ENCODE measurements at regions not wholly inside any gene's neighbourhood (a gene's known extent, or its start where the extent isn't known, plus 50 kb on each side); places are given as distances from the start of the nearest gene placed in this dataset.

DNA sequence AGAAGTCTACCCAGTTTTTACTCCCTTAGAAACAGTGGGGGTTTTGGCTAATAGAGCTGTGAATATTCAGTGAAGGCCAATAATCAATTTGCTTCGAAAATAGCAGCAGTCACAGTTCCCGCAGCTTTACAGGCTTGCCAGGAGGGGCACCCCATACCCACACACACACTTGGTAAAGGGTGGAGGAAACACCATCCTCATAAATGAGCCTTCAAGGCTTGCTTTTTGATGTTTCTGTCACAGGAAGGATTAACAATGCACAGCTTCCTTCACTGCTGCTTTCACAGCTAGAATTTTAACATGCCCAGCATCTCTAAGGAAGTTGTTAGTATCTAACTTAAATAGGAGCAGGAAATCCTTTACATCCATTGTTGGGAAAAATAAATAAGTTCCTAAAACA lies 1247.5 kb upstream of the C9orf72 start:
- FAIRE-seq, result no peak
- no peak for DNase-seq (ENCODE audit: extremely low spot score, insufficient read length, low read depth)

DNA sequence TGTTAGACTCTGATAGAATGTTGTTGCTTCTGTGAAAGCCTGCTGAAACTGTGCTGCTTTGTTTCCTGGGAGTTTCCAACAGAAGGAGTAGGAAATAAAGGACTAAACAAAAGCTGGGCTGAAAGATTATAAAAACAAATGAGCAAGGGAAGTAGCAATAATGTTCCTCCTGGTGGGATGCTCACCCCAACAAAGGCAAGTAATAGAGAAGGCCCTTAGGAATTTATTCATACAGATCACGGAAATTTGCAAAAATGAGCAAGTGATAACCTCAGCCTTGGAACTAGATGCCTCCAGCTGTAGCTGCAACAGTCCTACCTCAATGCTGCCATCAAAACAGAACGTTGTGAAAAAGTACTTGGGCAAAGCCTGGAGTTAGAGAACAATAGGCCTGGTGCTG lies 1248.0 kb upstream of the C9orf72 start:
- no peak for FAIRE-seq
- no peak for DNase-seq (ENCODE audit: extremely low spot score, insufficient read length, low read depth)

DNA sequence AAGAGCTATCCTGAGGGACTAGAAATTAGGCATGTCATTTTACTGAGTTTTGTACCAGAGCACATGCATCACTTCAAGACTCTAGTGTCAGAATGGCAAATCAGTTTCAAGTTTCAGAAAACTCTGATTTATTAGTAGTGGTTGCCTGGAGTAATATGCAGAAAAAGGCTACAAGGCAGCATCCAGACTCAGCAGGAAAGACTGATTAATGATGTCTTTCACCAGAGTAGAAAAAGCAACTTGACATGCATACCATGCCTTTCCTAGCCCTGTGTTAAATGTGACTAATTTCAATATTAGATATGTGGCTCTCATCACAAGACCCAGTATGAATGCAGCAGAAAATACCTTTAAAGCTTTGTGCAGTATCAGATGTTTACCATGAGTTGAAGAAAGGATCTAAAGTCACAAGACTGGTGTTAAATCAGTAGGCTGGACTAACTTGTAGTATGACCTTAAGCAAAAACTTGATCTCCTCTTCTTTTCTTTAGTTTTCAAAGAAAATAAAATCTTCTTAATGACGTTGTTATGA lies 1251.2 kb upstream of the C9orf72 start:
- FAIRE-seq, result no peak
- DNase-seq (ENCODE audit: extremely low spot score, insufficient read length, low read depth), result no peak

DNA sequence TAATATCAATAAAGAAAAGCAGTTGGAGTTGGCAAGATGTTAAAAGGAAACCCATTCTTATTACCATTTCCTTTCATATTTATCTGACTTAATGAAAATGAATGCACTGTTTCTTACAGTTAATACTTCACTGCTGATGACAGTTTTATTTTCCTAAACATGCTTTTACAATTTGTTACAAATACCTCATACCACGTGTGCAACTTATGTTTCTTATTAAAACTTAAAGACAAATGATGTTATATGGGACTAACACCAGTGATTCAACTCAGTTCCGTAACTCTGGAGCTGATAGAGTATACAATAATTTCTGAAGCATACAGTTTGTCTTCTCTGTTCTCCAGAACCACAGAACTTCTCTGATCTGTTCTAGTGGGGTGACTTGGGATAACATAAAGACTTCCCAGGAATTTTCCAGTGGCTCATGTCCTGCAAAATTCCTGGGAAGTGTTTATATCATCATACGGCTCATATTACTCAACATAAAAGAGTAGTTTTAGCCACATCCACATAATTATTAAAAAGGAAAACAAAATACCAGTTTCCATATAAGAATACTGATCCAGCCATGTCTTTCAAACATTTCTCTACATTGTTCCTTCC lies 1259.0 kb upstream of the C9orf72 start:
- FAIRE-seq (no peak), DNase-seq (ENCODE audit: extremely low spot score, insufficient read length, low read depth) (no peak)

DNA sequence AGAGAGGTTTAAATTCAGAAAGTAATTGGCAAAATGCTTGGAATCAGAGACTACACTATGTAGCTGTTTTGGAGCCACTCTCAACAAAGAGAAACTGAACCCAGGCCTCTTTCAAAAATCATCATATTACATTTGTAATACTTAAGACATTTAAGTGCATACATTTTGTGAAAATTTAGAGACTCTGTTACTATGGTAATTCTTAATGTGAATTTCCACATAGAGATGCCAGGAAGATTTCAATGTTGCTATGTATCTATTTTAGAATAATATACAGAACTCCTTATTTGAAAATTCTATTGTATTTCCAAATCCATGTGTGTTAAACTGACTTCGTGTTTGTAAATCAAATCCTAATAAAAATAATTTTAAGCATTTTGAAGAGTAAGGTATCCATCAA lies 1260.9 kb upstream of the C9orf72 start:
- no peak for FAIRE-seq
- no peak for DNase-seq (ENCODE audit: extremely low spot score, insufficient read length, low read depth)

DNA sequence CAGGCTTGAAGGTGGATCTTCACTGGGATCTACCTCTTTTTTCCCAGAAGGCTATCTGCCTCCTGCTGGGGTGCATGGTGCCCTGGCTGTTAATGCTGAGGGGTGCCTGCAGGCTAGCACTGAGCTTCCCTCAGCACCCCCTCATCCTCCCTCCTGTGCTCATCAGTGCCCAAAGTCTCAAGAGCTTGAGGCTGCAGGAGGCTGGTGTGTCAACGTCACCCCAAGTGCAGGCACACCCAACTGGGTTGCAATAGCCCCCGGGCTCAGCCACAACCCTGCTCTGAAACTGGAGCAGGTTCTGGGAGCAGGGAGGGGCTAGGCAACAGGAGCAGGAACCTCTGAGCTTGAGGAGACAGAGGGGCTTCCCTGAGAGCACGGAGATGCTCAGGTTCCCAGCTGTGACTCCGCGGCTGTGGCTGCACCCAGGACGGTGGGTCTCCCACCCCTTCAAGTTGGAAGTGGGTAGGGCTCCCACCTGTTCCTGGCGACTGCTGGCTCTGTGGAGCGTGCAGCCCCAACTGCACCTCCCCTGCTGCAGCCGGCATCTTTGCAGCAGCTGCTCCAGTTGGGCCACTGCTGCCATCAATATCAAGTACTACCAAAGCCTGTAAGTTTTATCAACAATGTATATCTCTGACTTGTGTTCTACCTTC lies 1266.6 kb upstream of the C9orf72 start:
- DNase-seq (ENCODE audit: extremely low spot score, insufficient read length, low read depth), result no peak
- no peak for FAIRE-seq

DNA sequence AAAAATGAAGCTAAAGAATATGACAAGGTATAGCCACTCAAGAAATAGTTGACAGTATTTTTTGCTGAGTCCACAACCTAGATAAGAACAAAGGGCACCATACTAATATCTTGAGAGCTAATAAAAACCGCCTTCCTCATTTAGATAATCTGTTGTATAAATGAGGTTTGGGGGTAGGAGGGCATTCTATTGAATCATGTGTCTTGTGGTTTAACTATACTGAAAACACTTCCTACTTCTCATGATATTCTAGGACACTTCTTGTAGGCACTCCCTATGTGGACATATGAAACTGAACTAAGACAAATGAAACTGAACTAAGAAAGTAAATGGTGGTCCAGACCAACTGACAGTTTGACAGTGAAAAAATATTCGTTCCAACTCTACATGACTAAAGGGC lies 1268.5 kb upstream of the C9orf72 start:
- no peak for DNase-seq (ENCODE audit: extremely low spot score, insufficient read length, low read depth)
- FAIRE-seq, result no peak

DNA sequence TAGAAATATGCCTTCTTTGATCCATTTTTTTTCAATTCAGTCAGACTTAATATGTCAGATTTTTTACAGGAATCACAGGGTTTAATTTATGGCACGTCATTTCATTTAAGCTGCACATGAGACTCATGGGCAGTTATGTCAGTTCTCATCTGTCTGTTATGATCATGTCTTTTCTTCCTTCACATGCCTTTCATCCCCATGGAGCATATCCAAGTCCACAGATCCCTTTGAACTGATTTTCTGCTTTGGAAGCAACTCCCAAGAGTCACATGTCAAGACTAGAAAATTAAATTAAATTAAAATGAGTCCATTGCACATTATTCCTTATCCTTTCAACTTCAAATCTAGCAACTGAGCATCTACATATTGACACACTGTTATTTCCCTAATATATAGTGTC lies 1274.0 kb upstream of the C9orf72 start:
- no peak for FAIRE-seq
- DNase-seq (ENCODE audit: extremely low spot score, insufficient read length, low read depth), result no peak

DNA sequence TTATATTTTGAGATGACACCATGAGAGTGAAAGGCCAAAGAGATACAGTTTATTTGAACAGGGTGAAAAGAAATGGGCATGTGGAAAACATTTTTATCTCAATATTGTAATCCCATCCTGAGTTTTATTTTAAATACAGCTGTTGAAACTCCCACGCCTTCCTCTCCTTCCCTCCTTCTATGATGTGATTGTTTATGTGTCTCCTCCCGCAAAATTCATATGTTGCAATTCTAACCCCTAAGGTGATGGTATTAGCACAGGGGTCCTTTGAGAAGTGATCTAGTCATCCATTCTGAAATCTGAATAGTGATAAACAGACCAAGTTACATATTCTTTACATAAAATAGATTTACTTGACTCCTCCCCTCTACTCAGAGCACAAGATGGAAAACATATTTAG lies 1275.4 kb upstream of the C9orf72 start:
- no peak for FAIRE-seq
- DNase-seq (ENCODE audit: extremely low spot score, insufficient read length, low read depth), result no peak

DNA sequence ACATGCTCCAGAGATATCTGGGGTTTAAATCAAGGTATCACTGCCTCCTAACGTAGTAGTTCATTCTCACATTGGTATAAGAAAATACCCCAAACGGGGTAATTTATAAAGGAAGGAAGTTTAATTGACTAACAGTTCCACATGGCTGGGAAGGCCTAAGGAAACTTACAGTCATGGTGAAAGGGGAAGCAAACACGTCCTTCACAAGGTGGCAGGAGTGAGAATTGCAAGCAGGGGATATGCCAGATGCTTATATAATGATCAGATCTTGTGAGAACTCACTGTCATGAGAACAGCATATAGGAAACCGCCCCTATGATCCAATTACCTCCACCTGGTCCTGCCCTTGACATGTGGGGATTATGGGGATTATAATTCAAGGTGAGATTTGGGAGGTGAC lies 1280.2 kb upstream of the C9orf72 start:
- DNase-seq (ENCODE audit: extremely low spot score, insufficient read length, low read depth) (no peak), FAIRE-seq (no peak)

DNA sequence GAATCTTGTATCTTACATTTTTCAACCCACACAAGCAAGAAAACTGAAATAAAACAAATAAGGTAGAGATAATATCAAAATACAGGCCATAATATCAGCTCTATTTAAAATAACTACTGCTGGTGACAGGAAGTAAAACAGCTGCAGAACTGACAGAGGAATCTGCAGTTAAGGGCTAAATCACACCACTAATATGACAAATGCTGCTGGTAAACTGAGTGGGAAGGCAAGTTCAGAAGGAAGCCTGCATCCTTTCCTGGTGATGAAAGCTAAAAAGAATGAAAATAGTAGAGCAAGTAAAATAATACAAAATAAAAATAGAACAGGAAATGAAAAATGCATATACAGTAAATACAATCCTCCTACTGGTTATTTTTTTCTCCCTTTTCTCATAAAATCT lies 1293.7 kb upstream of the C9orf72 start:
- DNase-seq (ENCODE audit: extremely low spot score, insufficient read length, low read depth) (no peak), FAIRE-seq (no peak)

DNA sequence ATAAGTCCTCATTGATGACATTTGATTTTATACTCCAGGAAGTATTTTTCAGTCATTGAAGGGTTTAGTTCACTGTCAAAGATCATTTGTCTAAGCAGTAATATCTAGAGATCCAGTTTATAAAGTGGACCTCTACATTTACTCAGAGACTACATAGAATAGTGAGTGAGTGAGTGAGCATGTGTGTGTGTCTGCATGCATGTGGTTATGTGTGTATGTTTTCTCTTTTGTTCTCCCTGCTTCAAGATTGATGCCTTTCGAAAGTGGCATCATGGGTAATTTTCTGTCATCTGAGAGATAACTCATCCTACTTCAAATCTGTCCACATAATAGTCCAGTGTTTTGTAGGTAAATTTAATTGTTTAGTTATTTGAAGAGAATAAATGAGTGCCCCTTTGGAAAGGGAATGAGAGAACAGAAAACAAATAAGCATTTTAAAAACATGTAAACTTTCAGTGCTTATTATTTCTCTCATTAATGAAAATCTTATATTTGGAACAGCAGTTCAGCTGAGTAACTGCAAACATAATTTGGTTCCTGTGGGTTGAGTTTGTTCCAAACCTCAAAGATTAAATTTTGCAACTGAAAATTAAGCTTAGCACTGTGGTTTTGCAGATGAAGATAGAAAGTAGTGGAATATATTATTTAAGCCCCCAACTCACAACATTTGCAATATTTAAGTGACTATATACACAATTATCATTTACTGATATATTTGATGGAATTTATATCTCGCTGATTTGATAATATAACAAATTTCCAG lies 1295.1 kb upstream of the C9orf72 start:
- FAIRE-seq (no peak), DNase-seq (ENCODE audit: extremely low spot score, insufficient read length, low read depth) (no peak)

DNA sequence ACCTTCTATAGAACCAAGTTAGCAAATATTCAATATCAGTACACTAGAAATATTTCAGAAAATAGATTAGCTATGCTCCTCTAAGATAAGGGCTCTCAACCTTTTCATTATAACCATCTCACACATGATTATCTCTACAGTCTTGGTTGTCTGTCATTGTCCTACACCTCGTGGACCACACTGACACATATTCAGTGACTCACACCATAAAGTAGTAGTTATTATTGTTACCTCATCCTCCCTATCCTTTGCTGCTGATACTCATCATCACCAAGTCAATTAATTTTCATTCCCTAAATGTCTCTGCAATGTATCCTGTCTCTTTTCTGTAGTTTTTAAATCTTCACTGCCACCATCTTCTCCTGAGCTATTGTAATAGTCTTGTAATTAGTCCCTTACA lies 1309.2 kb upstream of the C9orf72 start:
- DNase-seq (ENCODE audit: extremely low spot score, insufficient read length, low read depth), result no peak
- no peak for FAIRE-seq

DNA sequence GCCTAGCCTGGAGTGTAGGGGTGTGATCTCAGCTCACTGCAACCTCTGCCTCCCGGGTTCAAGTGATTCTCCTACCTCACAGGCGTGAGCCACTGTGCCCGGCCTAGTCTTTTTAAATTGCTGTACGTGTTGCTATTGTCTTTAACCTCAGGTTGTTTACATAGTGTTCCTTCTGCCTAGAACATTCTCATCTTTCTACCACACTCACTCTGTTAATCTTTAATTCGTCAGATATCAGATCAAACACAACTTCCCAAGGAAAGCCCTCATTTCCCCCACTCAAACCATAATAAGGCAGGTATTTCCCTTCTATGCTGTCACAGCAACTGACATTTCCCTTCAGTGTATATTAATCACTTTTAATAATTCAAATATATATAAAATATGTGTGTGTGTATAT lies 1310.0 kb upstream of the C9orf72 start:
- FAIRE-seq (no peak), DNase-seq (ENCODE audit: extremely low spot score, insufficient read length, low read depth) (no peak)

DNA sequence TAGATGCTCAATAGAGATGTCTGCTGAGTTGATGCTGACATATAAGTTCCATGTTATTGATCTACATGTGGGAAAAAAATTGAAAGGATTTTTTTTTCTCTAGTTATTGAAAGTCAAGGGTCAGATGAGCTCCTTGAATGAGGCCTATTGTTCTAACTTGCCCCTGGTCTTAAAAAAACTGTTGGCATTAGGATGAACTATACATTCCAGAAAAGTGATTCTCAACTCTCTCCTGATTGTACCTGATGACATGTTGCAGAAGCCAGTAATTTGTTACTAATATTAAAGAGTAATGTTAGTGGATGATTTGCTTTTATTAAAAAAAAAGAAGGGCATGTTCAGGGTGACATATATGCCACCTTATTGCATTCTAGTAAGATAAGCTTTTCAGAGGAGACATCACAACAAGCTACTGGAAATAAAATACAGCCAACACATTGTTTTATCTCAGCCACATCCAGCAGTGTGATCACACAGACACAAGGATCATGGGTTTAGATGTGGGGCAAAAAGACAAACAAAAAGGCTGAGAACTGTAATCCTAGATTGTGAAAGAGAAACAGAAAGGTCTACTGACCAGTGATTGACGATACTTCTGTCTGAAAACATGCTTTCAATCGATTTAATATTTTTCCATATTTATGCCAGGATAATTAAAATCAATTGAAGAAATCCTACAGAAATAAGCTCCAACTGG lies 1314.1 kb upstream of the C9orf72 start:
- no peak for FAIRE-seq
- no peak for DNase-seq (ENCODE audit: extremely low spot score, insufficient read length, low read depth)

DNA sequence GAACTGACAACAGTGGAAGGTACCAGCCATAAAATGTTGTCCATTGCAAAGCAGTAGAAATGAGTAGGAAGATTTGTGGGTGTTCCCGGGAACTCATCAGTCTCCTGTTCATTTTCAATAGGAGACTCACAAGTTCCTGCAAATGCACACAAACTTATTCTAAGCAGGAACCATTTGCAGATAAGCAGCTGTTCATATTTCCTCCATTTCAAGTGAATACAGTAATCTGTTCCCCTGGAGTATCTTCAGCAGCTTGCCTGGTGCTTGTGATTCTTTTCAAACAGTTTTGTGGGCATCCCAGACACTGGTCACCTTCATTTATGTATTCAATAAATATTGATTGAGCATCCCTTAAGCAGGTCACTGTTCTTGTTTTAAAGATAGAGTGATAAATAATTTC lies 1315.5 kb upstream of the C9orf72 start:
- FAIRE-seq (no peak), DNase-seq (ENCODE audit: extremely low spot score, insufficient read length, low read depth) (no peak)

DNA sequence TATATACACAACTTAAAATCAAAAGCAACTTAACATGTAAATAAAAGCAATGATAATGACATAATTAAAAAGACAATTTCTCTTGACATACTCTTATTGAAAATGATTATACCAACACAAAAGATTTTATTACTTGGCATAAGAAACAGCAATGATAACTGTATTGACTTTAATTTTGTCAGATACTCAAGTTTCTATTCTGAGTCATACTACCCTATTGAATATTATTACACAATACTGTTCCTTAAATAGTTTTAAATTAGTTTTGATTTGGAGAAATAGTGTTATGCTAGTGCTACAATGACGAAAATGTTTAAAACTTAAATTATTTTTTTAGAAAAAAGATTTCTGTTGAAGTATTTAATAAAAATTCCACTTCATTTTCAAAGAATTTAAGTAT lies 1319.3 kb upstream of the C9orf72 start:
- no peak for DNase-seq (ENCODE audit: extremely low spot score, insufficient read length, low read depth)
- no peak for FAIRE-seq

DNA sequence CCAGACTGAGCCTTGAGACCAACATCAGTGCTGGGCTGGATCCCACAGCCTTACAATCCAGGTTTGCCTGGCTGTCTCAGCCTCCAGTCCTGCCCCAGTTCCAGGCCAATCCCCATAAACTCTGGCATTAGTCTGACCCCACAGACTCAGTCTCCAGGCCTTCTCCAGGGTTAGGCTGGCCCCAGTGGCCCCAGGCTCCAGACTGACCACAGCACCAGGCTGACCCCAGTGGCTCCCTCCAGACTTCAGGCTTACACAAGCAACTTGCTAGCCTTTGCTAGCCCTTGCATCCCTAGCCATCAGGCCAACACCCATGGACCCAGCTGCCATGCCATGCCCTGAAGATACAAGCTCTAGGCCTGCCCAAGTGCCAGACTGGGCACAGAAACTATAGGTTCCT lies 1326.0 kb upstream of the C9orf72 start:
- FAIRE-seq (no peak), DNase-seq (ENCODE audit: extremely low spot score, insufficient read length, low read depth) (no peak)

DNA sequence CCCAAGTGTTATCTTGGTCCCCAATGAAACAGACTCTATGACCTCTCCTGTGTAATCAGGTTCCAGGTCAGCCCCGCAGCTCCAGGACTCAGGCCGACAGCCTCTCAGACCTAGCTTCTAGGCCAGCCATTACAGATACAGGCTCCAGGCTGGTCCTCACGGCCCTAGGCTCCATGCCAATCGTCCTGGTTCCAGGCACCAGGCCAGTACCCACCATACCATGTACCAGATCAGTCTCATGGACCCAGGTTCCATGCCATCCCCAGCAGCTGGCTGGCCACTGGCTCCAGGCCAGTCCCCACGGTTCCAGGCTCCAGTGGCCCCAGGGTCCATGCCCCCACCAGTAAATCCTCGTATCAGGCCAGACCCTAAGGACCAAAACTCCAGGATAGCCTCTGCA lies 1326.6 kb upstream of the C9orf72 start:
- DNase-seq (ENCODE audit: extremely low spot score, insufficient read length, low read depth) (no peak), FAIRE-seq (no peak)

DNA sequence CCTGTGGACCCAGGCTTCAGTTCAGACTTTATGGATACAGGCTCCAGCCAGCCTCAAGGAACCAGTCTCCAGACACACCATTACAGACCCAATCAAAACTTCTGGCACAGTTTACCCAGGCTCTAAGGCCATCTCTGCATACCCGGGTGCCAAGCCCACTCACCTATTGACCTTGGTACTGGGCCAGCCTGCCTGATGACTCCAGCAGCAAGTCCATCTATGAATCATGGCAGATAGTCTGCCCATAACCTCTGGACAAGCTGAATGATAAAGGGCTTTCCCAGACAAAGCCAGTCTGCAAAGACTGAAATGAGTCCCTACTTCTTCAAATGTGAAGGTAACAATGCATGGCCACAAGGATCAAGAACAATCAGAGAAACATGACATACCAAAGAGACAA lies 1327.1 kb upstream of the C9orf72 start:
- no peak for DNase-seq (ENCODE audit: extremely low spot score, insufficient read length, low read depth)
- FAIRE-seq, result no peak

DNA sequence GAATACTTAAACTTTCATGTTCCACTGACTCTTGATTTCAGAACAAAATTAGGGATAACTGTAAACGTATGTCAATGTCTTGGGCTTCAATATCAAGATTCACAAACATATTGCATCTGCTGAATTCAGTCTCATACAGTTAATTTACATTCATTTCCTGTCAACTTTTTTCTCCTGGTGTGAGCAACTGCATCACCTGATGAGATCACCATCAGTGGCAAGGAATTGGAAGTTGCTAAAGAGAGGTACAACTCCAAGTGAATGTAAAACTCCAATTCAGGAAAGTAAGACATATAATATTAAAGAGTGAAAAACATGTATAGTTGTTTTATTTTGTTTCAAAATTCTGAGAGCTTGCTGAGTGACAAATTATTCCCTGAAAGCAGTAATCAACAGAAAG lies 1336.2 kb upstream of the C9orf72 start:
- DNase-seq (ENCODE audit: extremely low spot score, insufficient read length, low read depth) (no peak), FAIRE-seq (no peak)

All from GM18507 (cell line).